ENCODE measurements at regions not wholly inside any gene's neighbourhood (a gene's known extent, or its start where the extent isn't known, plus 50 kb on each side); places are given as distances from the start of the nearest gene placed in this dataset.

DNA sequence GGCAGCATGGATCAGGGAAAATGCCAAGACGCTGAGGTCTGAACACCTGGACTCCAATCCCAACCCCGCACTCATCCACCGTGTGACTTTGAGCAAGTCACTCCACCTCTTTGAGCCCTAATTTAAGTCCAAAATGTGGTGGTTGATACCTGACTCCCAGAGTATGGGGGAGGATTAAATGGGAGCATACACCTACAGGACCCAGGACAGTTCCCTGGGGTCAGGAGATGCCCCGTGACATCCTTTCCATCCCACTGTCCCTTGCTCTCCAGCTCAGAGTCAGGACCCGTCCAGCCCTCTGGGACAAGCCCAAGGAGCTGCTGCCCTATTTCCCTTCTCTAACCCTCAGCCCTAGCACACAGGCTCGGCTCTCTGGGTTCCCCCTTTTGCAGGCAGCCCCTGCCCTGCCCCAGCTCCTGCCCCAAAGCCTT is 276.4 kb downstream of the XXYLT1 start:
- no peaks in the 10 kb centered on the region for H4K20me1 ChIP-seq (ENCODE audit: insufficient read depth, low read length)
- ATAC-seq (ENCODE audit: insufficient read depth, low read depth) = no peak

GRCh38 chr3:194995334-194995733 is 275.6 kb downstream of the XXYLT1 start:
- H3K27me3 ChIP-seq (ENCODE audit: insufficient read depth, low read length, poor library complexity) = peaks cover 25% of the 10 kb centered on the region
- H3K79me2 ChIP-seq (ENCODE audit: insufficient read depth, low read length) = no peaks in the 10 kb centered on the region
- H3K4me2 ChIP-seq (ENCODE audit: insufficient read depth, low read length) = no peak overlapping the region
- H4K20me1 ChIP-seq (ENCODE audit: insufficient read depth, low read length) = no peaks in the 10 kb centered on the region
- no peaks in the 10 kb centered on the region for H3K4me1 ChIP-seq (ENCODE audit: insufficient read depth, low read length)
- no peak overlapping the region for H3K27ac ChIP-seq (ENCODE audit: low read length)
- H3K36me3 ChIP-seq (ENCODE audit: insufficient read depth, low read length) = no peaks in the 10 kb centered on the region
- DNase-seq = no peak
- no peak for TF ChIP-seq EZH2 (IDR thresholded peaks at IDR 0.05; ENCODE audit: borderline replicate concordance, low read depth, low read length, severe bottlenecking)
- TF ChIP-seq, protein P1, sequence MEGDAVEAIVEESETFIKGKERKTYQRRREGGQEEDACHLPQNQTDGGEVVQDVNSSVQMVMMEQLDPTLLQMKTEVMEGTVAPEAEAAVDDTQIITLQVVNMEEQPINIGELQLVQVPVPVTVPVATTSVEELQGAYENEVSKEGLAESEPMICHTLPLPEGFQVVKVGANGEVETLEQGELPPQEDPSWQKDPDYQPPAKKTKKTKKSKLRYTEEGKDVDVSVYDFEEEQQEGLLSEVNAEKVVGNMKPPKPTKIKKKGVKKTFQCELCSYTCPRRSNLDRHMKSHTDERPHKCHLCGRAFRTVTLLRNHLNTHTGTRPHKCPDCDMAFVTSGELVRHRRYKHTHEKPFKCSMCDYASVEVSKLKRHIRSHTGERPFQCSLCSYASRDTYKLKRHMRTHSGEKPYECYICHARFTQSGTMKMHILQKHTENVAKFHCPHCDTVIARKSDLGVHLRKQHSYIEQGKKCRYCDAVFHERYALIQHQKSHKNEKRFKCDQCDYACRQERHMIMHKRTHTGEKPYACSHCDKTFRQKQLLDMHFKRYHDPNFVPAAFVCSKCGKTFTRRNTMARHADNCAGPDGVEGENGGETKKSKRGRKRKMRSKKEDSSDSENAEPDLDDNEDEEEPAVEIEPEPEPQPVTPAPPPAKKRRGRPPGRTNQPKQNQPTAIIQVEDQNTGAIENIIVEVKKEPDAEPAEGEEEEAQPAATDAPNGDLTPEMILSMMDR (IDR thresholded peaks at IDR 0.05; ENCODE audit: borderline replicate concordance, extremely low read depth, low read length, poor library complexity, severe bottlenecking) = no peak
- no peak overlapping the region for H2AFZ ChIP-seq (ENCODE audit: low read depth, low read length)
- H3K4me3 ChIP-seq (ENCODE audit: low read depth in 1 of 2, low read length in 2 of 2) = no peak overlapping the region
- no peak for ATAC-seq (ENCODE audit: insufficient read depth, low read depth)
- no peaks in the 10 kb centered on the region for H3K9me3 ChIP-seq (ENCODE audit: insufficient read depth, low read length, severe bottlenecking)
- H3K9ac ChIP-seq (ENCODE audit: low read depth, low read length) = no peak overlapping the region

More for the DNA sequence above, 276.4 kb downstream of the XXYLT1 start:
- Histone ChIP-seq H3K9me3 (ENCODE audit: insufficient read depth, low read length, severe bottlenecking) (no peaks in the 10 kb centered on the region), H3K27me3 (ENCODE audit: insufficient read depth, low read length, poor library complexity) (peaks cover 21% of the 10 kb centered on the region), H3K9ac (ENCODE audit: low read depth, low read length) (no peak overlapping the region), H3K4me2 (ENCODE audit: insufficient read depth, low read length) (no peak overlapping the region), H3K4me3 (ENCODE audit: low read depth in 1 of 2, low read length in 2 of 2) (no peak overlapping the region), H3K27ac (ENCODE audit: low read length) (no peak overlapping the region), H2AFZ (ENCODE audit: low read depth, low read length) (no peak overlapping the region), H3K4me1 (ENCODE audit: insufficient read depth, low read length) (no peaks in the 10 kb centered on the region), H3K36me3 (ENCODE audit: insufficient read depth, low read length) (no peaks in the 10 kb centered on the region), H3K79me2 (ENCODE audit: insufficient read depth, low read length) (no peaks in the 10 kb centered on the region)
- no peak for DNase-seq
- TF ChIP-seq, protein P1 (IDR thresholded peaks at IDR 0.05; ENCODE audit: borderline replicate concordance, extremely low read depth, low read length, poor library complexity, severe bottlenecking) = no peak
- TF ChIP-seq EZH2 (IDR thresholded peaks at IDR 0.05; ENCODE audit: borderline replicate concordance, low read depth, low read length, severe bottlenecking) = no peak

- no peaks in the 10 kb centered on the region for H3K36me3 ChIP-seq (ENCODE audit: insufficient read depth, low read length)
- H3K79me2 ChIP-seq (ENCODE audit: insufficient read depth, low read length) = no peaks in the 10 kb centered on the region
- peaks cover 26% of the 10 kb centered on the region for H3K27me3 ChIP-seq (ENCODE audit: insufficient read depth, low read length, poor library complexity)
- no peak overlapping the region for H3K27ac ChIP-seq (ENCODE audit: low read length)
- no peak overlapping the region for H3K4me3 ChIP-seq (ENCODE audit: low read depth in 1 of 2, low read length in 2 of 2)
- TF ChIP-seq, protein P1 (IDR thresholded peaks at IDR 0.05; ENCODE audit: borderline replicate concordance, extremely low read depth, low read length, poor library complexity, severe bottlenecking) = no peak
- TF ChIP-seq EZH2 (IDR thresholded peaks at IDR 0.05; ENCODE audit: borderline replicate concordance, low read depth, low read length, severe bottlenecking) = no peak
- H4K20me1 ChIP-seq (ENCODE audit: insufficient read depth, low read length) = no peaks in the 10 kb centered on the region
- H3K9me3 ChIP-seq (ENCODE audit: insufficient read depth, low read length, severe bottlenecking) = no peaks in the 10 kb centered on the region
- H2AFZ ChIP-seq (ENCODE audit: low read depth, low read length) = no peak overlapping the region
- DNase-seq (no peak), ATAC-seq (ENCODE audit: insufficient read depth, low read depth) (no peak)
- no peaks in the 10 kb centered on the region for H3K4me1 ChIP-seq (ENCODE audit: insufficient read depth, low read length)
- no peak overlapping the region for H3K4me2 ChIP-seq (ENCODE audit: insufficient read depth, low read length)
- H3K9ac ChIP-seq (ENCODE audit: low read depth, low read length) = no peak overlapping the region
Measured at GRCh38 chr3:194995922-194996321, 275.0 kb downstream of the XXYLT1 start.

DNA sequence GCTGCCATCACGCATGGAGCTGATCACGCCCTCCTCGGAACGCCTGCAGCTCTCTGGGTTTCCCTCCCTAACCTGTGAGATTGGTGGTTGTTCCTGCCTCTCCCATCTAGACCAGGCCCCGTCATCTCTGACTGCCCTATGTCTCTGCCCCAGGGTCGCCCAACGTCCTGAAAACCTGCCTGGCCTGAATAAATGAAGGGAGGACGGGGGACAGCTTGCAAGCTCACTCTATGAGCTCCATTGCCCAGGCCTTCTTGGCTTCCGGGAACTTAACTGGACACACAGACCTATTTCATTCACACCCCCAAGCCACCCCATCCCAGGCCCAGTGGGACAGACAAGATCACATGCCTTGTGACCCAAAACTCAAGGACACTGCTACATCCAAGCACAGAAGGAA is 274.2 kb downstream of the XXYLT1 start:
- H4K20me1 ChIP-seq (ENCODE audit: insufficient read depth, low read length) = no peaks in the 10 kb centered on the region

More for the DNA sequence above, 274.2 kb downstream of the XXYLT1 start:
- Histone ChIP-seq H3K4me1 (ENCODE audit: insufficient read depth, low read length) (no peaks in the 10 kb centered on the region), H3K9me3 (ENCODE audit: insufficient read depth, low read length, severe bottlenecking) (no peaks in the 10 kb centered on the region), H3K79me2 (ENCODE audit: insufficient read depth, low read length) (no peaks in the 10 kb centered on the region), H3K36me3 (ENCODE audit: insufficient read depth, low read length) (no peaks in the 10 kb centered on the region), H2AFZ (ENCODE audit: low read depth, low read length) (no peak overlapping the region), H3K9ac (ENCODE audit: low read depth, low read length) (no peak overlapping the region), H3K4me2 (ENCODE audit: insufficient read depth, low read length) (no peak overlapping the region), H3K27ac (ENCODE audit: low read length) (no peak overlapping the region), H3K27me3 (ENCODE audit: insufficient read depth, low read length, poor library complexity) (peaks cover 25% of the 10 kb centered on the region), H3K4me3 (ENCODE audit: low read depth in 1 of 2, low read length in 2 of 2) (no peak overlapping the region)
- TF ChIP-seq, protein P1 (IDR thresholded peaks at IDR 0.05; ENCODE audit: borderline replicate concordance, extremely low read depth, low read length, poor library complexity, severe bottlenecking) = no peak
- no peak for TF ChIP-seq EZH2 (IDR thresholded peaks at IDR 0.05; ENCODE audit: borderline replicate concordance, low read depth, low read length, severe bottlenecking)
- DNase-seq (no peak), ATAC-seq (ENCODE audit: insufficient read depth, low read depth) (no peak)
